ENCODE measurements at regions not wholly inside any gene's neighbourhood (a gene's known extent, or its start where the extent isn't known, plus 50 kb on each side); places are given as distances from the start of the nearest gene placed in this dataset.

GRCh38 chr2:53582556-53582955 is 185.0 kb upstream of the CHAC2 start:
- no peak for TF ChIP-seq CTCF (IDR thresholded peaks at IDR 0.05; ENCODE audit: low read depth, low read length)

GRCh38 chr2:53576166-53576565 is 191.4 kb upstream of the CHAC2 start:
- no peak for TF ChIP-seq CTCF (IDR thresholded peaks at IDR 0.05; ENCODE audit: low read depth, low read length)
- H3K4me3 ChIP-seq (ENCODE audit: low read depth, low read length): no peak overlapping the region

More at GRCh38 chr2:53582556-53582955, 185.0 kb upstream of the CHAC2 start:
- H3K4me3 ChIP-seq (ENCODE audit: low read depth, low read length): no peak overlapping the region

GRCh38 chr2:53575721-53576124 is 191.9 kb upstream of the CHAC2 start:
- no peak overlapping the region for H3K4me3 ChIP-seq (ENCODE audit: low read depth, low read length)
- TF ChIP-seq CTCF (IDR thresholded peaks at IDR 0.05; ENCODE audit: low read depth, low read length): no peak

- TF ChIP-seq CTCF (IDR thresholded peaks at IDR 0.05; ENCODE audit: low read depth, low read length): no peak
- no peak overlapping the region for H3K4me3 ChIP-seq (ENCODE audit: low read depth, low read length)
Measured at GRCh38 chr2:53572696-53573095, 194.9 kb upstream of the CHAC2 start.

GRCh38 chr2:53569957-53570727 is 197.5 kb upstream of the CHAC2 start:
- TF ChIP-seq CTCF (IDR thresholded peaks at IDR 0.05; ENCODE audit: low read depth, low read length): no peak
- no peak overlapping the region for H3K4me3 ChIP-seq (ENCODE audit: low read depth, low read length)

GRCh38 chr2:53568469-53568868 is 199.1 kb upstream of the CHAC2 start:
- H3K4me3 ChIP-seq (ENCODE audit: low read depth, low read length): peak overlapping the region; percentile 23
- TF ChIP-seq CTCF (IDR thresholded peaks at IDR 0.05; ENCODE audit: low read depth, low read length): no peak

- no peak overlapping the region for H3K4me3 ChIP-seq (ENCODE audit: low read depth, low read length)
- TF ChIP-seq CTCF (IDR thresholded peaks at IDR 0.05; ENCODE audit: low read depth, low read length): no peak
Measured at GRCh38 chr2:53567073-53567472, 200.5 kb upstream of the CHAC2 start.
